HUES6 (cell line): ENCODE measurements at regions not wholly inside any gene's neighbourhood (a gene's known extent, or its start where the extent isn't known, plus 50 kb on each side); places are given as distances from the start of the nearest gene placed in this dataset.

Experiments used
- H3K27ac ChIP-seq: 2 replicates; pipeline ENCODE4 v1.7.0; 2013; ENCODE audit warnings: low read depth, mild to moderate bottlenecking, low read length, inconsistent platforms
- H3K27me3 ChIP-seq: 2 replicates; pipeline ENCODE4 v1.6.1; 2013; ENCODE audit warnings: low read length; ENCODE audit not compliant: control insufficient read depth, insufficient read depth
- H3K36me3 ChIP-seq: 2 replicates; pipeline ENCODE4 v1.6.1; 2013; ENCODE audit warnings: low read length; ENCODE audit not compliant: control insufficient read depth, insufficient read depth
- H3K4me1 ChIP-seq: 2 replicates; pipeline ENCODE4 v1.6.1; 2013; ENCODE audit warnings: low read length; ENCODE audit not compliant: control insufficient read depth, insufficient read depth
- H3K4me3 ChIP-seq: 2 replicates; pipeline ENCODE4 v1.5.1; 2013; ENCODE audit warnings: low read depth, low read length
- H3K9ac ChIP-seq: one replicate; pipeline ENCODE4 v1.6.1; 2013; ENCODE audit warnings: mild to moderate bottlenecking, low read length
- H3K9me3 ChIP-seq: 2 replicates; pipeline ENCODE4 v1.6.1; 2013; ENCODE audit warnings: low read depth, low read length; ENCODE audit not compliant: control insufficient read depth, insufficient read depth

GRCh38 chr20:20814685-20815084 is 102.2 kb upstream of the RALGAPA2 start:
- Histone ChIP-seq H3K27ac (peak overlapping the region; percentile 18; the same call in 1 of the 2 replicates), H3K4me1 (peaks cover 35% of the 10 kb centered on the region), H3K9ac (no peak overlapping the region), H3K36me3 (no peaks in the 10 kb centered on the region), H3K4me3 (no peak overlapping the region), H3K9me3 (0 out of 2 replicates have a peak, but pooled peaks cover 2% of the 10 kb centered on the region), H3K27me3 (no peaks in the 10 kb centered on the region)

DNA sequence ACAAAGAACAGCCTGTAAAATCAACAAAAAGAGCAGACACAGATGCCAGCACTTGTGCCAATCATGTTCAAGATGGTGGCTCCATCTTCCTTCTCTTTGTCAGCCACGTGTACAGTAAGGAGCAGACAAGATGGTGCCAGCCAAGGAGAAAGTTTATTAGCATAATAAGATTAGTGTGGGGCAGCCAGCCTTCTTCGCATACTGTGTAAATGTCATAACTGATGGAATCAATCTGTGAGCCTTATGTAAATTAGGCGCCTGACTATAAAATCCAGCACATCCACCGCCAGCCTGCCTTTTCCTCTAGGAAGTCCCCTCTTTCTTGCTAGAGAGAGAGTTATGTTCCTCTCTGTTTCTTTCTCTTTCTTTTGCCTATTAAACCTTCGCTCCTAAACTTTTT is 99.7 kb upstream of the RALGAPA2 start:
- Histone ChIP-seq H3K4me1 (peaks cover 30% of the 10 kb centered on the region), H3K9me3 (0 out of 2 replicates have a peak, but pooled peaks cover 2% of the 10 kb centered on the region), H3K9ac (no peak overlapping the region), H3K36me3 (no peaks in the 10 kb centered on the region), H3K4me3 (no peak overlapping the region), H3K27me3 (no peaks in the 10 kb centered on the region), H3K27ac (no peak overlapping the region)

- Histone ChIP-seq H3K36me3 (no peaks in the 10 kb centered on the region), H3K27ac (no peak overlapping the region), H3K27me3 (no peaks in the 10 kb centered on the region), H3K4me1 (peaks cover 13% of the 10 kb centered on the region; the same call in 1 of the 2 replicates), H3K4me3 (no peak overlapping the region), H3K9ac (no peak overlapping the region), H3K9me3 (peaks cover 8% of the 10 kb centered on the region; the same call in 1 of the 2 replicates)
Measured at GRCh38 chr20:20808016-20808415, 95.6 kb upstream of the RALGAPA2 start.

GRCh38 chr20:20806121-20807095 is 94.0 kb upstream of the RALGAPA2 start:
- peaks cover 13% of the 10 kb centered on the region; the same call in 1 of the 2 replicates for H3K4me1 ChIP-seq

DNA sequence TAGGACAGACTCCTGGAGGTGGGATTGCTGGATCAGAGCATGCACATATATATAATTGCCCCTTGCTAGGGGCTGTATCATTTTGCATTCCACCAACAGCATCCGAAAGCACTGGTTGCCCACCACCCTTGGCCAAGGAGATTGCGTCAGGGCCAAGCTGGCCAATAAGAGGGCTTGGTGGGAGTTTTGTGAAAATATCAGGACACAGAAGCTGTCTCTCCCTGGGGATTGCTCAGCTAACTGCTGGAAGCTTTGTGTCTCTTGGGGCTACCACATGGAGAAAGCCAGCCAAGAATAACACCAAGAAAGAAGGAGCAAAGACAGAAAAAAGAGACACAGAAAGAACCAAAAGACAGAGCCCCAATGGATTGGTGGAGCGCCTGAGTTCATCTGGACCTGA is 90.6 kb upstream of the RALGAPA2 start:
- Histone ChIP-seq H3K4me1 (peaks cover 13% of the 10 kb centered on the region; the same call in 1 of the 2 replicates), H3K9me3 (peaks cover 6% of the 10 kb centered on the region; the same call in 1 of the 2 replicates), H3K27ac (no peak overlapping the region), H3K4me3 (no peak overlapping the region), H3K36me3 (no peaks in the 10 kb centered on the region), H3K27me3 (no peaks in the 10 kb centered on the region), H3K9ac (no peak overlapping the region)

More at GRCh38 chr20:20806121-20807095, 94.0 kb upstream of the RALGAPA2 start:
- no peaks in the 10 kb centered on the region for H3K27me3 ChIP-seq
- peaks cover 6% of the 10 kb centered on the region; the same call in 1 of the 2 replicates for H3K9me3 ChIP-seq
- no peak overlapping the region for H3K27ac ChIP-seq
- no peaks in the 10 kb centered on the region for H3K36me3 ChIP-seq
- no peak overlapping the region for H3K9ac ChIP-seq
- no peak overlapping the region for H3K4me3 ChIP-seq

DNA sequence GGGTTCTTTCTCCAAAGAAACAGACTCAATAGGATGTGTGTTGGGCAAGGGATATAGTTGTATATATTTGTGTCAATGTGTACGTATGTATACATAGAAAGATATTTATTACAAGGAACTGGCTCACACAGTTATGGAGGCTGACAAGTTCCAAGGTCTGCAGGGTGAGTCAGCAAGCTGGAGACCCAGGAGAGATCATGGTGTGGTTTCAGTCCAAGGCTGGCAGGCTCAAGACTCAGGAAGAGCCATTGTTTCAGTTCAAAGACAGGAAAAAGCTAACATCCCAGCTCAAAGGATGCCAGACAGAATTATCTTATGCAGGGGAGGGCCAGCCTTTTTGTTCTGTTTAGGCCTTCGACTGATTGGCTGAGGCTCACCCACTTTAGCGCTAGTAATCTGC is 89.9 kb upstream of the RALGAPA2 start:
- Histone ChIP-seq H3K4me1 (peaks cover 13% of the 10 kb centered on the region; the same call in 1 of the 2 replicates), H3K9me3 (peaks cover 6% of the 10 kb centered on the region; the same call in 1 of the 2 replicates), H3K4me3 (no peak overlapping the region), H3K27ac (no peak overlapping the region), H3K9ac (no peak overlapping the region), H3K27me3 (no peaks in the 10 kb centered on the region), H3K36me3 (no peaks in the 10 kb centered on the region)

DNA sequence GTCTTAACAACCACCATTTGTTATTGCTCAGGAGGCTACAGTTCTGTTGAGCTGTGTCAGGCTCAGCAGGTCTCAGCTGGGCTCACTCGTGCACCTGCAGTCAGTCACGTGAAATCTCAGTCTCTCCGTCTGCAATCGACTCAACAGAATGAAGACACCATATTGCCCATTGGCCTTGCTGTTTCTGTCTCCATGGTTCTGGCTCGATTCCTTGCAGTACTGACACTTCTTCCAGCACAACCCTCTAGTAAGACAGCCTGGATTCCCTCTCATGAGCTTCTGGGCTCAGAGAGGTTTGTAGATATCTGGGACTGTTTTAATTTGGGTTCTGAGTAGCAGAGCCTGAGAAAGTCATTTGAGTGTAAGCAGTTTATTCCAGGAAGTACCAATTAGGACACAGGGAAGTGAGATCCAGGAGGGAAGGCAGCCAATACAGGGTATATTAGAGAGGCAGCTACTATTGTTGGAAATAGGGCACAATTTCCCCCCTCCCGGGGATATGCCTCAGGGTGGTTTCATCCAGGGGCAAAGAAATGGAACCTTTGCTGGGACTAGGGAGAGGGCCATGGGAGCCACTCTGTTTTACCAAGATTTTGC is 87.4 kb upstream of the RALGAPA2 start:
- Histone ChIP-seq H3K27me3 (no peaks in the 10 kb centered on the region), H3K36me3 (no peaks in the 10 kb centered on the region), H3K27ac (no peak overlapping the region), H3K4me1 (no peaks in the 10 kb centered on the region; the same call in 1 of the 2 replicates), H3K9me3 (peaks cover 2% of the 10 kb centered on the region; the same call in 1 of the 2 replicates), H3K9ac (no peak overlapping the region), H3K4me3 (no peak overlapping the region)

- no peak overlapping the region for H3K27ac ChIP-seq
- H3K4me1 ChIP-seq = peaks cover 7% of the 10 kb centered on the region; the same call in 1 of the 2 replicates
- H3K36me3 ChIP-seq = no peaks in the 10 kb centered on the region
- no peak overlapping the region for H3K4me3 ChIP-seq
- no peaks in the 10 kb centered on the region for H3K9me3 ChIP-seq
- no peaks in the 10 kb centered on the region for H3K27me3 ChIP-seq
- no peak overlapping the region for H3K9ac ChIP-seq
Measured at GRCh38 chr20:20797521-20798310, 85.3 kb upstream of the RALGAPA2 start.

DNA sequence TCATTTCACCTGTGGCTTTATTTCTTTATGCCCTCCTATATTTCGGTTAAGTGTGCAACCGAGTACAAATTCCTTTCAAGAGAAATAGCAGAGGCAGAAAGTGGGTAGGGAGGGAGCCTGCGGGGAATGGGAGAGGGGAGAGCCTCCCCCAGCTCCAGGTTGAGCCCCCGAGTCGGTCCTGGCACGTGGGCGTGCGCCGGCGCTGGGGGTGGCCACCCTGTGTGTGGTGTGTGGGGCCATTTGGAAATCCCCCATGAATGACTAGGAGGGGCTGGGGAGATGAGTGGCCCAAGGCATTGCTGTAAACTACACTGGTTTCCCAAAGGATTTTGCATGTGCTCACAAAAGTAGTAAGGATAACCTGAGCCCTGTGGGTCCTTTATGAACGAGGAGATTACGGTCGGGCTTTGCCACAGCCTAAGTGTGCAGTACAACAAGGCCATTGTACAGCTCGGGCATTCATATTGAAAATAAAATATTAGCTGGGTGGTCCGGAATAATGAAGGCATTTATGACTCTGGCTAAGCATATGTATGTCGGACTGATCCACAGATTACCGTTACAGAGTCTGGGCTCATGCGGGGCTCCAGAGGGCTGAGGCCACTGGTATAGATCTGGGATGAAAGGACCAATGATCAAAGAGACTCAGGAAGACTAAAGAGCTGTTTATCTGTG is 84.5 kb upstream of the RALGAPA2 start:
- Histone ChIP-seq H3K9me3 (no peaks in the 10 kb centered on the region), H3K27me3 (no peaks in the 10 kb centered on the region), H3K4me3 (no peak overlapping the region), H3K4me1 (peaks cover 7% of the 10 kb centered on the region; the same call in 1 of the 2 replicates), H3K27ac (no peak overlapping the region), H3K9ac (no peak overlapping the region), H3K36me3 (no peaks in the 10 kb centered on the region)

GRCh38 chr20:20795721-20796120 is 83.3 kb upstream of the RALGAPA2 start:
- H3K27me3 ChIP-seq = no peaks in the 10 kb centered on the region
- H3K4me1 ChIP-seq = peaks cover 7% of the 10 kb centered on the region; the same call in 1 of the 2 replicates
- H3K36me3 ChIP-seq = no peaks in the 10 kb centered on the region
- H3K27ac ChIP-seq = no peak overlapping the region
- H3K4me3 ChIP-seq = no peak overlapping the region
- no peaks in the 10 kb centered on the region for H3K9me3 ChIP-seq
- no peak overlapping the region for H3K9ac ChIP-seq
